Thymus (tissue), 11 donors: ENCODE measurements at regions not wholly inside any gene's neighbourhood (a gene's known extent, or its start where the extent isn't known, plus 50 kb on each side); places are given as distances from the start of the nearest gene placed in this dataset.
"Not testable (repeated sequence)": the region's sequence is repeated elsewhere in the genome, so short reads cannot be mapped to it uniquely, and the experiment has no call there.

ENCODE experiments used
- DNase-seq, 9 donors: peaks; one replicate each; pipeline ENCODE4 v3.0.0-alpha.2; 2013; ENCODE audit warnings: low spot score in 9 of 9, low read depth in 6 of 9, missing footprints in 1 of 9
- H3K27ac ChIP-seq, 2 donors: one replicate each; pipeline ENCODE4 v1.5.1; 2013; ENCODE audit warnings: control low read depth in 1 of 2, low read depth in 1 of 2, low read length in 1 of 2, mild to moderate bottlenecking in 1 of 2, moderate library complexity in 1 of 2
- H3K27me3 ChIP-seq, 2 donors: one replicate each; pipeline ENCODE4 v1.5.1; 2013; ENCODE audit warnings: low read length in 1 of 2; ENCODE audit not compliant: control insufficient read depth in 2 of 2, insufficient read depth in 1 of 2
- H3K36me3 ChIP-seq, 2 donors: one replicate each; pipeline ENCODE4 v1.5.1; 2013; ENCODE audit warnings: low read length in 1 of 2, mild to moderate bottlenecking in 1 of 2, moderate library complexity in 1 of 2; ENCODE audit not compliant: control insufficient read depth in 2 of 2, insufficient read depth in 2 of 2
- H3K4me1 ChIP-seq, 2 donors: one replicate each; pipeline ENCODE4 v1.5.1; 2013; ENCODE audit warnings: low read length in 2 of 2; ENCODE audit not compliant: control insufficient read depth in 2 of 2, insufficient read depth in 2 of 2
- H3K4me3 ChIP-seq, 2 donors: one replicate each; pipeline ENCODE4 v1.5.1; 2013; ENCODE audit warnings: low read length in 2 of 2, control low read depth in 1 of 2, mild to moderate bottlenecking in 1 of 2
- H3K9me3 ChIP-seq, 2 donors: one replicate each; pipeline ENCODE4 v1.5.1; 2013; ENCODE audit warnings: low read length in 1 of 2, mild to moderate bottlenecking in 1 of 2; ENCODE audit not compliant: control insufficient read depth in 2 of 2, insufficient read depth in 1 of 2
- WGBS: extraction: QIAGEN DNeasy Blood & Tissue Kit; methylation state at CpG from one replicate; pipeline ENCODE4 v1.1.7; 2013; 5-methylcytosine and 5-hydroxymethylcytosine counted together
- donor health status: healthy.

- H3K36me3 ChIP-seq, result no peaks in the 10 kb centered on the region
- H3K27me3 ChIP-seq, result no peaks in the 10 kb centered on the region
- no peak overlapping the region for H3K27ac ChIP-seq
- DNase-seq, result no peak
- H3K9me3 ChIP-seq, result peaks cover 0 to 10% of the 10 kb centered on the region in 2 donors
- no peaks in the 10 kb centered on the region for H3K4me1 ChIP-seq
- H3K4me3 ChIP-seq, result no peak overlapping the region
These were observed 183.9 kb downstream of the MYRFL start for GRCh38 chr12:70008944-70009343.

DNA sequence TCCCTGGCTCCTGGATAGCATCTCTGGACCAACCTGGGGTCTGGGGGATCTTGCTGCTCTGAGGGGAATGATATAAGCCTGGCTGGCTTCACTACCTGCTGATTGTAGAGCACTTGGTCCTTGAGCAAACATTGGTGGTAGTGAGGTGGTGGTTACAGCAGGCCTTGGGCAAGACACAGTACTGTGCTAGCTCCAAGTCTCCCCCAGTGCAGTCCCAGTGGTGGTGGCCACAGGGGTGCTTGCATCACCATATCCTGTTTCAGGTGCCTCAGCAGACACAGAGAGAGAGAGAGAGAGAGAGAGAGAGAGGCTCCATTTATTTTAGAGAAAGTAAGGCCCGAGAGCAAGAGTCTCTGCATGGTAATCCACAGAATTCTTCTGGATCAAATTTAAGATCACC lies 186.3 kb downstream of the MYRFL start:
- no peak overlapping the region for H3K27ac ChIP-seq
- no peak for DNase-seq
- no peaks in the 10 kb centered on the region for H3K36me3 ChIP-seq
- no peak overlapping the region for H3K4me3 ChIP-seq
- 100% methylated on average over 1 of the region's 1 CpG for WGBS
- no peaks in the 10 kb centered on the region for H3K4me1 ChIP-seq
- peaks cover 0 to 9% of the 10 kb centered on the region in 2 donors for H3K9me3 ChIP-seq
- H3K27me3 ChIP-seq, result no peaks in the 10 kb centered on the region

DNA sequence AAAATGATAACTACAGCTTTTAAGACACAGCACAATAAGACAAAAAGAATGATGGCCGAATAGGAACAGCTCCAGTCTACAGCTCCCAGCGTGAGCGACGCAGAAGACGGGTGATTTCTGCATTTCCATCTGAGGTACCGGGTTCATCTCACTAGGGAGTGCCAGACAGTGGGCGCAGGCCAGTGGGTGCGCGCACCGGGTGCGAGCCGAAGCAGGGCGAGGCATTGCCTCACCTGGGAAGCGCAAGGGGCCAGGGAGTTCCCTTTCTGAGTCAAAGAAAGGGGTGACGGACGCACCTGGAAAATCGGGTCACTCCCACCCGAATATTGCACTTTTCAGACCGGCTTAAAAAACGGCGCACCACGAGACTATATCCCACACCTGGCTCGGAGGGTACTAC lies 188.0 kb downstream of the MYRFL start:
- DNase-seq, H3K36me3 ChIP-seq, H3K27ac ChIP-seq, H3K4me1 ChIP-seq, H3K4me3 ChIP-seq, H3K27me3 ChIP-seq, H3K9me3 ChIP-seq: not testable (repeated sequence)
- WGBS, result 92% methylated on average over 22 of the region's 23 CpGs

GRCh38 chr12:70028515-70028914 lies 203.5 kb downstream of the MYRFL start:
- no peaks in the 10 kb centered on the region for H3K4me1 ChIP-seq
- DNase-seq, result no peak
- no peak overlapping the region for H3K27ac ChIP-seq
- no peaks in the 10 kb centered on the region for H3K9me3 ChIP-seq
- WGBS, result 93% methylated on average over 15 of the region's 15 CpGs
- H3K36me3 ChIP-seq, result no peaks in the 10 kb centered on the region
- no peak overlapping the region for H3K4me3 ChIP-seq
- H3K27me3 ChIP-seq, result no peaks in the 10 kb centered on the region

GRCh38 chr12:70028918-70029317 lies 203.9 kb downstream of the MYRFL start:
- Histone ChIP-seq H3K4me3 (no peak overlapping the region), H3K27me3 (no peaks in the 10 kb centered on the region), H3K4me1 (no peaks in the 10 kb centered on the region), H3K27ac (no peak overlapping the region), H3K9me3 (no peaks in the 10 kb centered on the region), H3K36me3 (no peaks in the 10 kb centered on the region)
- 92% methylated on average over 3 of the region's 3 CpGs for WGBS
- DNase-seq, result no peak

DNA sequence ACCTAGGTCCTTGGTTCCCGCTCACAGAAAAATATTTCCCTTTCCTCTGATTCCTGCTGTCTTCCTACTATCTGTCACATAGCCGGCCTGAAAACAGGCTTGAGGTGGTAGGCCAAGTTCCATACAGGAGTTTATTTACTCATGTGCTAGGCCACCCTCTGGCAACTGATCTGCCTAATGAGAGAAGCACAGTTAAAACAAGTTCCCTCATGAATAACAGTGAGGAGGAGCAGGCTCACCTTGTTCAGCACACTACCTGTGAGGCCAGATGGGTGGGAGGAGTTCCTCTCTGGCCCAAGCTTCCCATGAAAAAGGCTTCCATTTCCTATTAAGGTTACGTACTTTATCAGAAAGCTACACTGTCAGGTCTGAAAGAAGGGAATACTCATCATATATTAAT lies 206.0 kb downstream of the MYRFL start:
- no peaks in the 10 kb centered on the region for H3K27me3 ChIP-seq
- no peak for DNase-seq

DNA sequence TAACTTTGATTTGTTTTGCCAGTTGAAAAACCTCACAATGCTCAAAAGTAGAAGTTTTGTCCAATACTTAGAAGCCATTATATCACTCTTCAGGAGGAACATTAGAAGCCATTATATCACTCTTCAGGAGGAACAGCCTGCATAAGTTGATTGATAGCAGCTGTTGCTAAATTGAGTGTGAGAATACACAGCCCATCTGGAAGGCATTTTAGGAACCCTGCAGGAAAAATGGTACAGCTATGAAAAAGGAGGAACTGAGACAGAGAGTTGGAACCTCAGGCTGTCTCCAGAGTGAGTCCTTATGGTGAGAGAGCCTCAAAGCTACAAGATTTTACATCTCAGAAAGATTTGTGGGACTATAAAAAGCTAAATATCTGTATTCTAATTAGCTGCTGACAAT lies 207.0 kb downstream of the MYRFL start:
- no peaks in the 10 kb centered on the region for H3K27me3 ChIP-seq
- H3K36me3 ChIP-seq, result no peaks in the 10 kb centered on the region
- no peak overlapping the region for H3K27ac ChIP-seq
- H3K9me3 ChIP-seq, result no peaks in the 10 kb centered on the region
- no peak overlapping the region for H3K4me3 ChIP-seq
- DNase-seq, result no peak
- H3K4me1 ChIP-seq, result no peaks in the 10 kb centered on the region

More for the DNA sequence above, 206.0 kb downstream of the MYRFL start:
- Histone ChIP-seq H3K36me3 (no peaks in the 10 kb centered on the region), H3K9me3 (no peaks in the 10 kb centered on the region), H3K4me3 (no peak overlapping the region), H3K4me1 (no peaks in the 10 kb centered on the region), H3K27ac (no peak overlapping the region)
- 92% methylated on average over 3 of the region's 3 CpGs for WGBS

GRCh38 chr12:70033310-70033709 lies 208.3 kb downstream of the MYRFL start:
- H3K9me3 ChIP-seq, result no peaks in the 10 kb centered on the region
- no peak overlapping the region for H3K4me3 ChIP-seq
- no peak overlapping the region for H3K27ac ChIP-seq
- no peak for DNase-seq
- H3K4me1 ChIP-seq, result no peaks in the 10 kb centered on the region
- no peaks in the 10 kb centered on the region for H3K27me3 ChIP-seq
- no peaks in the 10 kb centered on the region for H3K36me3 ChIP-seq
- 93% methylated on average over 3 of the region's 3 CpGs for WGBS

- DNase-seq, result no peak
- WGBS, result 97% methylated on average over 2 of the region's 2 CpGs
These were observed 203.1 kb upstream of the CNOT2 start for GRCh38 chr12:70040141-70040540.

GRCh38 chr12:70042675-70043074 lies 200.6 kb upstream of the CNOT2 start:
- DNase-seq, result no peak
- no peaks in the 10 kb centered on the region for H3K27me3 ChIP-seq
- 91% methylated on average over 6 of the region's 6 CpGs for WGBS

More at GRCh38 chr12:70040141-70040540, 203.1 kb upstream of the CNOT2 start:
- H3K9me3 ChIP-seq, result no peaks in the 10 kb centered on the region
- no peak overlapping the region for H3K4me3 ChIP-seq
- H3K27ac ChIP-seq, result no peak overlapping the region
- no peaks in the 10 kb centered on the region for H3K27me3 ChIP-seq
- no peaks in the 10 kb centered on the region for H3K36me3 ChIP-seq
- no peaks in the 10 kb centered on the region for H3K4me1 ChIP-seq

More at GRCh38 chr12:70042675-70043074, 200.6 kb upstream of the CNOT2 start:
- no peak overlapping the region for H3K27ac ChIP-seq
- H3K4me3 ChIP-seq, result no peak overlapping the region
- H3K4me1 ChIP-seq, result no peaks in the 10 kb centered on the region
- H3K36me3 ChIP-seq, result no peaks in the 10 kb centered on the region
- no peaks in the 10 kb centered on the region for H3K9me3 ChIP-seq
